H7 (cell line): ENCODE measurements at regions not wholly inside any gene's neighbourhood (a gene's known extent, or its start where the extent isn't known, plus 50 kb on each side); places are given as distances from the start of the nearest gene placed in this dataset.

Experiments used
- DNase-seq: peaks from one replicate; pipeline ENCODE4 v3.0.0; 2012
- H3K27me3 ChIP-seq: 2 replicates; pipeline ENCODE4 v1.6.0; 2011; ENCODE audit warnings: mild to moderate bottlenecking, low read length; ENCODE audit not compliant: control insufficient read depth, insufficient read depth
- H3K36me3 ChIP-seq: replicated peaks from 2 replicates; pipeline ENCODE4 v1.5.1; 2011; ENCODE audit warnings: low read length; ENCODE audit not compliant: control insufficient read depth, insufficient read depth
- H3K4me3 ChIP-seq: 2 replicates; pipeline ENCODE4 v1.5.1; 2011; ENCODE audit warnings: low read depth, mild to moderate bottlenecking, control low read depth, low read length, moderate library complexity; ENCODE audit not compliant: insufficient read depth

DNA sequence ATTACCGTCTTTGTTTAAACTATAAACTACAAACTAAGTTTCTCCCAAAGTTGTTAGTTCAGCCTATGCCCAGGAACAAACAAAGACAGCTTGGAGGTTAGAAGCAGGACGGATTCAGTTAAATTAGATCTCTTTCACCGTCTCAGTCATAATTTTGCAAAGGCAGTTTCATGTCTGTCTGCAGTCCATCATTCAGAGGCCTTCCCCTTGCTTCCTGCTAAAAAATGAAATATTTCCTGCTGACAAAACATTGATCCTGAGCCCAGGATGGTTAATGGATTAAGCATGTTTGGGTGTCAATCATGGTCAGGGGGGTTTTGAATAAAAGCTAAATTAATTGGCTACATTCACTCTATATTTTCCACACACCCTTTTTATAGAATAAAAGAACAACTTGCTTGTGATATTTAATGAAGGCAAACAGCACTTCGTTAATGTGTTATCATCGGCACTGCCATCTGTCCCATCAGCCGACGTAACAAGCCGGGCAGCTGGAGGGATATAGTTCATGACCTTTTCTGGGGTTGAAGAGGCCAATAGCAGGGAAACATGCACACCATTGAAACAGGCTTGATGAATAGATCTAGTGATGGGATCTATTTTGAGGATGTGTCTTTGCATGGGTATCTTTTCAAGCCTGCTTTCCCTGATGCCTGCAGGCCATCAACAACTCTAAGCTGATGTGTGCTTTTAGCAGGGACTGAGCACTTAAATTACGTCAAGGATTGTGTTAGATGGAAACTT, 521.3 kb upstream of the TMEM132C start:
- H3K4me3 ChIP-seq: no peak overlapping the region
- no peaks in the 10 kb centered on the region for H3K27me3 ChIP-seq
- no peaks in the 10 kb centered on the region for H3K36me3 ChIP-seq
- no peak for DNase-seq

DNA sequence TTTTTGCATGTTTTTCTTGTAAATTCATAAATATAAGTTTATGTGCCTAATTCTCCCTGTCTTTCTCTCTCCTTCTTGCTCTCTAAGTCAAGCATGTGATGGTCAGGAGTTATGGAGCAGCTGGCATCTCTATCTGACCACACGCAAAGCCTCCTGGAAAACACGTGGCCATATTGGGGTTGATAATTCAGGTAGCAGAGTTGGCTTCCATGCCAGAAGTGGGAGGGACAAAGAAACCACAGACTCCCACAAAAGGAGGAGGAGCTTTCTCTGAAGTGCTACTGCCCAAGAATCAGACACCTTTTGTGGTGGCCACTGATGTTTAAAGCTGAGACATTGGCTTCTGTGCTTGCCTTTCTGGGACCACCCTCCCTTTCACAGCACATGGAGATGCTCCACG, 517.6 kb upstream of the TMEM132C start:
- no peak for DNase-seq
- no peaks in the 10 kb centered on the region for H3K27me3 ChIP-seq
- no peaks in the 10 kb centered on the region for H3K36me3 ChIP-seq
- H3K4me3 ChIP-seq: no peak overlapping the region

DNA sequence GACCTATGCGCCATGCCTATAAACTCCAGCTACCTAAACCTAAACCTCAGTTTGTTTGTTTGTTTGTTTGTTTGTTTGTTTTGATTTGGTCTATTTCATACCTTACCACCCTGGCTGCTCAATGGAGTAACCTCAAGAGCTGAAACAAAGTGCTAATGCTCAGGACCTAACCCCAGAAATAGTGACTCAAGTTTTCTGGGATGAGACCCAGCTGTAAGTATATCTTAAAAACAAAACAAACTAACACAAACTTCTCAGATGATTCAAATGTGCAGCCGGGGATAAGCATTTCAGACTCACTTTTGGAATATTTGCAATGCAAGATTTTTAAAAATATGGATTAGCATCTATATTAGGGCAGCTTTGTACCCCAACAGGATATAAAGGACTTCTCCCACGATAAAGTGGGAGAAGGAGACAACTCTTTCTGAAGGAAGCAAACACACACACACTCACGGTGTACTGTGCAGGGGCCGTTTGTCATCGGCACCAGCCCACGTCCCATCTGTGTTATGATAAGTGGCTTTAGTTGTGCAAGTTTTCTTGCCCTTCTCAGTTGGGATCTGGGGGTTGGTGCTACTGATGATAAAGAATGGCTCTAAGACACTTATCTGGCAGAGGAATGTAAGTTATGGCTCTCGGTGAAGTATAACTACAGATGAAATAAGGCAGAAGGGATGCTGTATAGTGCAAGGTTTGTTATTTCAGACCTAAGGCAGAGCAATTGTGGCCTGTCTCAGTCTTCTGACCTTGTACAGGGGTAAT, 516.7 kb upstream of the TMEM132C start:
- no peak overlapping the region for H3K4me3 ChIP-seq
- DNase-seq: no peak
- H3K36me3 ChIP-seq: no peaks in the 10 kb centered on the region
- no peaks in the 10 kb centered on the region for H3K27me3 ChIP-seq

DNA sequence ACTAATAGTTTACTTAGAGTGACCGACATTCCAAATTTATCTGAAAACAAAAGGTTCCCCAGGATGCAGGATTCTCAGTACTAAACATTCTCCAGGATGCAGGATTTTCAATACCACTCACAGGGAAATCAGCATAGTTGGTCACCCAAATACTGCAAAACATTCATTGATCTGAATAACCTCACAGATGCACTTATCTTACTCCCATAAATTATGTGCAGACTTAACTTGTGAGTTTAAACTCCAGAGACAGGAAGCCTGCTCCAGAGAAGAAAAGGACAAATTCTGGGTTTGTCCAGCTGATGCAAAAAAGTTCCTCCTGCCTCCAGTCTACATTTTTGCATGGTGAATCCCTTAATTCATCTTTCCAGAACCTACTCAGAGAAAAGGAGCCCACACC, 514.2 kb upstream of the TMEM132C start:
- Histone ChIP-seq H3K4me3 (no peak overlapping the region), H3K27me3 (no peaks in the 10 kb centered on the region), H3K36me3 (no peaks in the 10 kb centered on the region)
- DNase-seq: no peak

DNA sequence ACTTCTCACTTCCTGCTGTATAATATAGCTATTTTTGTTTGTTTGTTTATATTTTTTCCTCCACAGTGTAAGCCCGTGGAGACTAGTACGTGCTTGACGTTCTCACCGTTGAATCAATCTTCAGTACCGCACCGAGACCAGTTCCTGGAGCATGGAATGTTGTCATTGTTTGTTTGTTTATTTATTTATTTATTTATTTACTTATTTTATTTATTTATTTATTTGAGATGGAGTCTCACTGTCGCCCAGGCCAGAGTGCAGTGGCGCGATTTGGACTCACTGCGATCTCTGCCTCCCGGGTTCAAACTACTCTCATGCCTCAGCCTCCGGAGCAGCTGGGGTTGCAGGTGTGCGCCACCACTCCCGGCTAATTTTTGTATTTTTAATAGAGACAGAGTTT, 506.6 kb upstream of the TMEM132C start:
- Histone ChIP-seq H3K36me3 (no peaks in the 10 kb centered on the region), H3K27me3 (no peaks in the 10 kb centered on the region), H3K4me3 (no peak overlapping the region)
- DNase-seq: no peak

DNA sequence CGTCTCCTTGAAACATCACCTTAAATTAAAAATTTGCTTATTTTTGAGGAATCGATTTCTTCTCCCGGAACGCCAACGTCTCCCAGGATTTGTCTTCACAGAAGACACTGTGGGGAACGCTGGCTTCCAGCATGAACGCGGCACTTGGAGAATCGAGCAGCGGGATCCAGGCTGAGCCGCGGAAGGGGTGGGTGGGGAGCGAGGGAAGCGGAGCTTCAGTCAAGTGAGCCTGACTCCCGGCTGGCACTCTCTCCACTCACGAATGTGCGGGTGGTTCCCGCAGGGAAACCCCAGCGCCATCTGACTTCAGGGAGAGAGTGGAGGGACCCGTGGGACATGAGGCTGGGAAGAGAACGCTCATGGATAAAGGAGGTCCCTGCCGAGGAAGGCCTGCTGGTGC, 506.0 kb upstream of the TMEM132C start:
- no peaks in the 10 kb centered on the region for H3K27me3 ChIP-seq
- H3K4me3 ChIP-seq: no peak overlapping the region
- no peaks in the 10 kb centered on the region for H3K36me3 ChIP-seq
- DNase-seq: peak; percentile 11

DNA sequence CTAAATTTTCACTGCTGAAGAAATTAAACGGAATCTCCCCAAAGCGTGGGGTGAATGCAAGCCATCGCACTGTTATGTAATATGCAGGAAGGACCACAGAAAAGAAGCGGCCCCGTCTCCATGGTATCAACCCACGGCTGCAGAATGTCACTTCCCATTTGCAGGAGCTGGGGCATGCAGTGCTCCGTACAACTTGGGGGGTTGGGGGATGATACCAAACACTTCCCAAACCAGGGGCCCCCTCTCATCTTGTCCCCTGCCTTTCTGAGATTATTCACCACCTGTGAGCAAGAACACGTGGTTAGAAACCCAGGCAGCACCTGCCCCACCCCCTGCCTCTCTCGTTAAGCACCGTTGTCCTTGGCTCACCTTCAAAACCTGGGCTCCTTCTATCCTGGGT, 505.1 kb upstream of the TMEM132C start:
- no peak overlapping the region for H3K4me3 ChIP-seq
- no peaks in the 10 kb centered on the region for H3K27me3 ChIP-seq
- peak; percentile 26 for DNase-seq
- H3K36me3 ChIP-seq: no peaks in the 10 kb centered on the region

DNA sequence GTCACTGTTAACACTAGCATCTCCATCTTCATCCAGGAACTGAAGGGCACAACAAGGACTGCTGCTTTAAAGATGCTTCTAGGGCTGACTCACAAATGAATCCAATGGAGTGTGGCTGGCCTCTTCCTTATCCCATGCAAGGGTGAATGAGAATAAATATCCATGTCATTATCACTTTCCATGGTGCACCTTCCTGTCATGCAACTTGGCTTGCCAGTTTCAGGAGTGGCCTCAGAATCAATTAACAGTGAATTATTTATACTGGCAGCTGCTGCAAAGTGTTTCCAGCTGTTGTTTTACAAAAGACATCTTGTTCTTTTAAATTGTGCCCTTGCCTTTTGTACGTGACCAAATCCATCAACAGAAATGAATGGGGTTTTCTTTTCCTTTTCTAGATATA, 499.3 kb upstream of the TMEM132C start:
- Histone ChIP-seq H3K27me3 (no peaks in the 10 kb centered on the region), H3K4me3 (no peak overlapping the region), H3K36me3 (no peaks in the 10 kb centered on the region)
- no peak for DNase-seq

DNA sequence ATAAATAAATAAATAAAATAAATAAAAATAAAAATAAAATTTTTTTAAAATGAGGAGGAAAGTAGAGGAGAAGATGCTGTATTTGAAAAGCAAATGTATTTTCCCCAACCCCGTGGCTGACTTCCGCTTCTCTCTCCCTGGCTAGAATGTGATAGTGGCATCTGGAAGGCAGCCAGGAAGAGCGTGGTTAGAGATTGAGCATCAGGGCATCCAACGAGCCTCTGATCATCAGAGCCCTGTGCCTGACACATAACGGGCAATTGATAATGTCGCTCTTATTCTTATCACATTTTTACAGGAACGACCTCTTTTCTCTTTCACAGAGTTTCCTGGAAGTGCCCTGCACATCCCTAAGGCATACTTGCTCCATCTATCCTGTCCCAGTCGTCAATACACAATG, 496.9 kb upstream of the TMEM132C start:
- H3K36me3 ChIP-seq: no peaks in the 10 kb centered on the region

DNA sequence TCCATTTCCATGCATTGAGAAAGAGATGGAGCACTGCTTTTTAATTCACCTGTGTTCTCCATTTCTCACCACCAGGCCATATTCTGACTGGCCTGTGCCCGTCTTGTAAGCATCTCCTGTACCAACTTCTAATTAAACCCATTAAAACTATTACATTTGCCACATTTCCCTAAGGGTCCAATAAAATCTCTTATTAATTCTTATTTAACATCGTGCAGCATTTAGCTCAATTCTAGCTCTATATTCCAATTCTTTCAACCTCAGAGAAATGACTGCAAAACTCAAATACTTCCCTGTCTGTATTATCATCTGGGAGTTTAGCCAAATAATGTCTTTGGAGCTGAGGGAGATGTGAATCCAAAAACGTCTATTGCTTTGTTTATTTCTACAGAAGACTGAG, 495.4 kb upstream of the TMEM132C start:
- H3K27me3 ChIP-seq: no peaks in the 10 kb centered on the region

More for the DNA sequence above, 496.9 kb upstream of the TMEM132C start:
- no peak overlapping the region for H3K4me3 ChIP-seq
- no peak for DNase-seq
- no peaks in the 10 kb centered on the region for H3K27me3 ChIP-seq

DNA sequence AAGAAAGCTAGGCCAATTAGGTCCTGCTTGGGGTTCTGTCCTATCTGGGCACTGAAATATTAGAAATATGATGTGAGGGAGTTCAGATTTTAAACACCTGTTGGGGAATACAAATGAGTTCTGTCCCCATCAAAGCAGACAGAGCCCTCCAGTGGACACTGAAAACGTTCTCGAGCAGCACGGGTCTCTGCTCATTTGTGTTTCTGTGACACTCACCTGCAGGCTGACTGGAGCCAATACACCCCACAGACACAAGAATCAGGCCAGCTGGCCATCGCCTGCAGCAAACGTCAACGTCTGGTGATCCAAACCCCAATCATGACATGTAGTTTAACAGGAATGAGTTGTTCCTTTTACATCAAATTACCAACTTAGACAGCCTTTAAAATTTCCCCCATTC, 493.4 kb upstream of the TMEM132C start:
- peak; percentile 55 for DNase-seq
- Histone ChIP-seq H3K27me3 (no peaks in the 10 kb centered on the region), H3K36me3 (no peaks in the 10 kb centered on the region), H3K4me3 (no peak overlapping the region)

More for the DNA sequence above, 495.4 kb upstream of the TMEM132C start:
- Histone ChIP-seq H3K36me3 (no peaks in the 10 kb centered on the region), H3K4me3 (no peak overlapping the region)
- DNase-seq: no peak

DNA sequence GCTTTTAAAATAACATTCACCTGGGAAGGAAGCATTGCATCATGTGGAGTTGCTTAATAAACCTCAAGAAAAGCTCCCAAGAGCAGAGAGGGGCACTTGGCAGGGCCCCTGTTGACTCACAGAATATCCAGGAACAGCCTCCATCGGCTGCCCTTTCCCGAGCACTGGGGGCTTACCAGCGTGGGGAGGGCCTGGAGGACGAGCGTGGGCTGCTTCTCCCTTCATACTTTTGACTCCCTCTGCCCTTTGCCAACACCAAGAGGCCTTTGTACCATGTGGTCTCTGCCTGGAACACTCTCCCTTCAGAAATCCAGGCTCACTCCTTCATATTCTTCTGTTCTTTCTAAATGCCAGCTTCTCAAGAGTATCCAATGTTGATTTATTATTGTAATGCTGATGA, 492.1 kb upstream of the TMEM132C start:
- DNase-seq: no peak
- Histone ChIP-seq H3K27me3 (no peaks in the 10 kb centered on the region), H3K4me3 (no peak overlapping the region), H3K36me3 (no peaks in the 10 kb centered on the region)

DNA sequence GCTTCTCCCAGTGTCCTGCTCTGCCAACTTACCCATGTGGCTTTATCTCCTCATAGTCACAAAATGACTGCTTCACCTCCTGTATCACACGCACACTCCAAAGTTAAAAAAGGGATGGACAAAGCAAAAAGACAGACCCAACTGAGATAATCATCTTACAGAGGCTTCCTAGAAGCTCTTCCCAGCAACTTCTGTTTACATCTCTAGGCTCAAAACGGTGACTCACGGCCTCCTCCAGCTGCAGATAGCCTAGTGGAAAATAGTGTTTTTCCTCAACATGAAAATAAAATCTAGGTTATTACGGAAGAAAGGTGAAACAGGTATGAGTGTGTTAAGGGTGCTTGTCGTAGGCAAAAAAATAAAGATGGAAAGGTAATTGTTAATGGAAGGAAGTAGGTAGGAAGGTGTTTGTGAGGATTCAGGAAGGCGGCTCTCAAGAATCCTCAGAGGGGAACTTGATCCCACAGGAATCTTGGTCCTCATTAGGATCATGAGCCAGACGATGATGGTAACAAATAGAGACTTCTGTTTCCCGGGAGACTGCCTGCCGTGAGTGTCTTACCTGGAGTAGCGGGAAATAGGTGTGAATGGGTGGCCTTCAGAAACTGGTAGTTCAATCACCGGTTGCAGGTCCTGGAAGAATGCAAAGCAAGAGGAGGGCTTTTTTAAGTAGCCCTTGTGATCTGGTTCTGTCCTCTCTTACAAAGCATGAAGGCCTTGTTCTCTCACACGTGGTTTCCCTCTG, 487.5 kb upstream of the TMEM132C start:
- Histone ChIP-seq H3K27me3 (no peaks in the 10 kb centered on the region), H3K36me3 (no peaks in the 10 kb centered on the region), H3K4me3 (no peak overlapping the region)
- DNase-seq: no peak

DNA sequence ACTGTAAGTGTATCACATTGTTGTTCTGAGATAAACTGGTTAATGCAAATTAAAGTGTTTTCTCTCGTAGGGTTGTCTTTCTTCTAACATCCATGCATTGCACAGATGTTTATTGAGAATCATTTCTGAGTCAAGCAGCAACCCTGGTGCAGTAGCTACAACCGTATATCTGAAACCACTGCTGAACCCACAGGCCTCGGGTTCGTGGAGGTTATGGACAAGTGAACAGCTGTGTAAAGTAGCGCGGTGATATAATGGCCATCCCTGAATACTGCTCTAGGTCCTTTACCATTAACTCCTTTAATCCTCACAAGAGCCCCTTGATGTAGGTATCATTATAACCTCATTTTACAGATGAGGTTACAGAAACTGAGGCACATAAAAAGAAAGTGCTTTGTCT, 486.1 kb upstream of the TMEM132C start:
- DNase-seq: no peak
- no peaks in the 10 kb centered on the region for H3K27me3 ChIP-seq
- no peak overlapping the region for H3K4me3 ChIP-seq
- H3K36me3 ChIP-seq: no peaks in the 10 kb centered on the region

DNA sequence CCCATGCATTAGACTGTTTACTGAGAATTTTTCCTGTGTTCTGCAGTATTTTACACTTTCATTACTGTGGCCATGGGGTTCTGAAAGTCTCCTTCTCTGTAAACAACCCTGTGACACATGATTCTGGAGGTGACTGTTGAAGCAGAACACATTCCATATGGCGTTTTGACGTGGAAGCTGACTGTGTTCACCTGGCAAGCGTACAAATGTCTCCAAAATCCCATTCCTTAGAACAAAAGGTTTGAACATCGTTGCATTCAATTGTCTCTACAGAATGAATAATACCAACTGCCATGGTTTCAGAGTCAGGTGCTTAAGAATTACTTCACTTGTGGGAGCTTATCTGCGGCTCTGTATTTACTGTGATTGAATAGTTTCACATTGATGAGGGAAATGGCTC, 485.6 kb upstream of the TMEM132C start:
- no peak for DNase-seq
- no peaks in the 10 kb centered on the region for H3K36me3 ChIP-seq
- no peak overlapping the region for H3K4me3 ChIP-seq
- no peaks in the 10 kb centered on the region for H3K27me3 ChIP-seq
